IPS-15b (cell line): ENCODE measurements at regions not wholly inside any gene's neighbourhood (a gene's known extent, or its start where the extent isn't known, plus 50 kb on each side); places are given as distances from the start of the nearest gene placed in this dataset.

Source experiments
- H3K27me3 ChIP-seq: one replicate; pipeline ENCODE4 v1.6.1; 2013; ENCODE audit warnings: low read length; ENCODE audit not compliant: control insufficient read depth, insufficient read depth
- H3K36me3 ChIP-seq: one replicate; pipeline ENCODE4 v1.6.1; 2013; ENCODE audit warnings: low read length; ENCODE audit not compliant: control insufficient read depth, insufficient read depth
- H3K4me1 ChIP-seq: one replicate; pipeline ENCODE4 v1.6.1; 2013; ENCODE audit warnings: mild to moderate bottlenecking, low read length; ENCODE audit not compliant: control insufficient read depth, insufficient read depth
- H3K4me3 ChIP-seq: one replicate; pipeline ENCODE4 v1.5.1; 2013; ENCODE audit warnings: low read depth, low read length
- H3K9ac ChIP-seq: one replicate; pipeline ENCODE4 v1.6.1; 2013; ENCODE audit warnings: low read depth, mild to moderate bottlenecking, low read length
- H3K9me3 ChIP-seq: one replicate; pipeline ENCODE4 v1.6.1; 2013; ENCODE audit warnings: mild to moderate bottlenecking, low read length; ENCODE audit not compliant: control insufficient read depth, insufficient read depth

- H3K9me3 ChIP-seq = no peaks in the 10 kb centered on the region
- H3K4me1 ChIP-seq = no peaks in the 10 kb centered on the region
- H3K4me3 ChIP-seq = no peak overlapping the region
- no peaks in the 10 kb centered on the region for H3K36me3 ChIP-seq
- H3K27me3 ChIP-seq = no peaks in the 10 kb centered on the region
- H3K9ac ChIP-seq = no peak overlapping the region
Measured at GRCh38 chr2:424306-425171, 136.6 kb upstream of the ALKAL2 start.

GRCh38 chr2:423479-423878 is 135.6 kb upstream of the ALKAL2 start:
- Histone ChIP-seq H3K27me3 (no peaks in the 10 kb centered on the region), H3K4me1 (no peaks in the 10 kb centered on the region), H3K4me3 (no peak overlapping the region), H3K36me3 (no peaks in the 10 kb centered on the region), H3K9ac (no peak overlapping the region), H3K9me3 (no peaks in the 10 kb centered on the region)

GRCh38 chr2:422676-423435 is 135.0 kb upstream of the ALKAL2 start:
- H3K4me3 ChIP-seq = no peak overlapping the region
- no peak overlapping the region for H3K9ac ChIP-seq
- no peaks in the 10 kb centered on the region for H3K27me3 ChIP-seq
- no peaks in the 10 kb centered on the region for H3K36me3 ChIP-seq
- H3K4me1 ChIP-seq = no peaks in the 10 kb centered on the region
- no peaks in the 10 kb centered on the region for H3K9me3 ChIP-seq

GRCh38 chr2:421406-421805 is 133.5 kb upstream of the ALKAL2 start:
- no peaks in the 10 kb centered on the region for H3K4me1 ChIP-seq
- no peak overlapping the region for H3K9ac ChIP-seq
- no peaks in the 10 kb centered on the region for H3K36me3 ChIP-seq
- no peak overlapping the region for H3K4me3 ChIP-seq
- no peaks in the 10 kb centered on the region for H3K27me3 ChIP-seq
- no peaks in the 10 kb centered on the region for H3K9me3 ChIP-seq

GRCh38 chr2:419687-420317 is 131.9 kb upstream of the ALKAL2 start:
- Histone ChIP-seq H3K4me1 (no peaks in the 10 kb centered on the region), H3K27me3 (no peaks in the 10 kb centered on the region), H3K36me3 (no peaks in the 10 kb centered on the region), H3K9ac (no peak overlapping the region), H3K9me3 (no peaks in the 10 kb centered on the region), H3K4me3 (no peak overlapping the region)

GRCh38 chr2:417662-418061 is 129.8 kb upstream of the ALKAL2 start:
- H3K4me3 ChIP-seq = no peak overlapping the region
- H3K9me3 ChIP-seq = no peaks in the 10 kb centered on the region
- H3K36me3 ChIP-seq = no peaks in the 10 kb centered on the region
- no peaks in the 10 kb centered on the region for H3K4me1 ChIP-seq
- no peaks in the 10 kb centered on the region for H3K27me3 ChIP-seq
- no peak overlapping the region for H3K9ac ChIP-seq

GRCh38 chr2:417006-417405 is 129.1 kb upstream of the ALKAL2 start:
- no peak overlapping the region for H3K9ac ChIP-seq
- H3K36me3 ChIP-seq = no peaks in the 10 kb centered on the region
- no peak overlapping the region for H3K4me3 ChIP-seq
- H3K9me3 ChIP-seq = no peaks in the 10 kb centered on the region
- no peaks in the 10 kb centered on the region for H3K27me3 ChIP-seq
- no peaks in the 10 kb centered on the region for H3K4me1 ChIP-seq

- no peaks in the 10 kb centered on the region for H3K27me3 ChIP-seq
- H3K9me3 ChIP-seq = no peaks in the 10 kb centered on the region
- no peaks in the 10 kb centered on the region for H3K36me3 ChIP-seq
- no peaks in the 10 kb centered on the region for H3K4me1 ChIP-seq
- no peak overlapping the region for H3K9ac ChIP-seq
- H3K4me3 ChIP-seq = no peak overlapping the region
Measured at GRCh38 chr2:415986-416610, 128.2 kb upstream of the ALKAL2 start.

- Histone ChIP-seq H3K4me1 (no peaks in the 10 kb centered on the region), H3K27me3 (no peaks in the 10 kb centered on the region), H3K36me3 (no peaks in the 10 kb centered on the region)
Measured at GRCh38 chr2:409523-409922, 121.6 kb upstream of the ALKAL2 start.

GRCh38 chr2:407630-408029 is 119.7 kb upstream of the ALKAL2 start:
- no peaks in the 10 kb centered on the region for H3K4me1 ChIP-seq
- H3K36me3 ChIP-seq = no peaks in the 10 kb centered on the region
- H3K9ac ChIP-seq = no peak overlapping the region
- H3K9me3 ChIP-seq = no peaks in the 10 kb centered on the region
- H3K27me3 ChIP-seq = no peaks in the 10 kb centered on the region
- no peak overlapping the region for H3K4me3 ChIP-seq

More at GRCh38 chr2:409523-409922, 121.6 kb upstream of the ALKAL2 start:
- Histone ChIP-seq H3K9me3 (no peaks in the 10 kb centered on the region), H3K4me3 (no peak overlapping the region), H3K9ac (no peak overlapping the region)

- no peaks in the 10 kb centered on the region for H3K9me3 ChIP-seq
- H3K9ac ChIP-seq = no peak overlapping the region
- no peak overlapping the region for H3K4me3 ChIP-seq
- no peaks in the 10 kb centered on the region for H3K36me3 ChIP-seq
- no peaks in the 10 kb centered on the region for H3K27me3 ChIP-seq
- no peaks in the 10 kb centered on the region for H3K4me1 ChIP-seq
Measured at GRCh38 chr2:406876-407275, 119.0 kb upstream of the ALKAL2 start.
